A549 (cell line): ENCODE measurements at regions not wholly inside any gene's neighbourhood (a gene's known extent, or its start where the extent isn't known, plus 50 kb on each side); places are given as distances from the start of the nearest gene placed in this dataset.
A peak's percentile ranks its signal among the peaks of the same experiment; 100 is the strongest.

Experiments
- ATAC-seq, 2 experiments: fragments of 200-7000 bp in 1 of 2; fragments of >200 bp in 1 of 2; cut with Nextera tagmentation in 1 of 2; cut with Tn5 transposase in 1 of 2; 3 replicates each; pipeline versions ENCODE4 v1.8.0 to v1.9.1; 2018 to 2020; ENCODE audit warnings: mild to moderate bottlenecking in 1 of 2, moderate library complexity in 1 of 2
- CTCF ChIA-PET: fragments of 300-600 bp; sonication (Branson Sonifier 250); formaldehyde crosslinking; extraction: SDS; loops from one replicate; lab custom pipeline; 2021; ENCODE audit warnings: antibody characterized with exemption, inconsistent platforms; lab: Yijun Ruan, JAX
- POLR2A ChIA-PET: fragments of 350-600 bp; formaldehyde crosslinking; extraction: SDS; loops from one replicate; lab custom pipeline; 2021; ENCODE audit warnings: antibody characterized with exemption, inconsistent platforms; lab: Yijun Ruan, JAX
- DNase-seq, 2 experiments: peaks; one replicate each; pipeline versions ENCODE4 v3.0.0 to v3.0.0-alpha.2; 2011 to 2016; ENCODE audit warnings: low read depth in 1 of 2, low spot score in 1 of 2
- FAIRE-seq: peaks from 2 replicates; lab custom pipeline; 2011; peaks lifted over from hg19 to GRCh38; lab: Jason Lieb, UNC
- H3K27ac ChIP-seq, 2 experiments: fragments of >200 bp; sonication (Bioruptor Twin); formaldehyde crosslinking; 3 replicates each; pipeline ENCODE4 v1.5.1; 2016 to 2017
- H3K4me1 ChIP-seq: fragments of >200 bp; sonication (Bioruptor Twin); formaldehyde crosslinking; 3 replicates; pipeline ENCODE4 v1.6.1; 2016
- H3K4me2 ChIP-seq: fragments of >200 bp; sonication (Bioruptor Twin); formaldehyde crosslinking; 3 replicates; pipeline ENCODE4 v1.6.1; 2016
- H3K4me3 ChIP-seq: fragments of >200 bp; sonication (Bioruptor Twin); formaldehyde crosslinking; 3 replicates; pipeline ENCODE4 v1.5.1; 2016
- H3K9me3 ChIP-seq: fragments of >200 bp; sonication (Bioruptor Twin); formaldehyde crosslinking; 3 replicates; pipeline ENCODE4 v1.6.1; 2016
- CHD4 ChIP-seq: fragments of 200-600 bp; sonication (generic); IDR thresholded peaks from 2 replicates; pipeline ENCODE4 v1.6.1; 2016; ENCODE audit warnings: antibody characterized with exemption, mild to moderate bottlenecking, borderline replicate concordance
- EP300 ChIP-seq, 2 experiments: fragments of >200 bp; sonication (Bioruptor Twin); formaldehyde crosslinking; IDR thresholded peaks; 2 replicates in 1 of 2; 3 replicates in 1 of 2; pipeline ENCODE4 v1.6.1; 2016 to 2017
- FOSL2 ChIP-seq, 2 experiments: fragments of 450-650 bp in 1 of 2; fragments of >200 bp in 1 of 2; sonication (Bioruptor Twin) in 1 of 2; formaldehyde crosslinking; IDR thresholded peaks; 2 replicates each; pipeline versions ENCODE4 v1.5.0 to v1.6.1; 2016 to 2020; ENCODE audit warnings: mild to moderate bottlenecking in 1 of 2, moderate library complexity in 1 of 2
- FOXS1 ChIP-seq: fragments of 250-450 bp; sonication (Bioruptor Pico); IDR thresholded peaks from 2 replicates; pipeline ENCODE4 v1.5.0; 2020; ENCODE audit warnings: mild to moderate bottlenecking, moderate library complexity
- GATA3 ChIP-seq: IDR thresholded peaks from 2 replicates; pipeline ENCODE4 v1.6.1; 2012; ENCODE audit warnings: borderline replicate concordance
- HOXA7 ChIP-seq: fragments of 250-450 bp; sonication (Bioruptor Pico); IDR thresholded peaks from 2 replicates; pipeline ENCODE4 v1.5.0; 2020; ENCODE audit warnings: mild to moderate bottlenecking, moderate library complexity
- MAZ ChIP-seq: fragments of 150-350 bp; IDR thresholded peaks from 2 replicates; pipeline ENCODE4 v1.6.1; 2014; ENCODE audit warnings: antibody characterized with exemption, low read depth, low read length, borderline replicate concordance
- RAD21 ChIP-seq, 2 experiments: fragments of >200 bp in 1 of 2; sonication (Bioruptor Twin) in 1 of 2; formaldehyde crosslinking in 1 of 2; IDR thresholded peaks in 1 of 2; conservative IDR thresholded peaks in 1 of 2; 2 replicates in 1 of 2; 3 replicates in 1 of 2; pipeline ENCODE4 v1.6.1; 2012 to 2018; ENCODE audit warnings: inconsistent platforms in 1 of 2
- RARB ChIP-seq: fragments of 250-450 bp; sonication (Bioruptor Pico); IDR thresholded peaks from 2 replicates; pipeline ENCODE4 v1.8.0; 2021; ENCODE audit warnings: mild to moderate bottlenecking, moderate library complexity
- RFX5 ChIP-seq: fragments of 450-650 bp; IDR thresholded peaks from 2 replicates; pipeline ENCODE4 v1.7.1; 2014; ENCODE audit warnings: antibody characterized with exemption, mild to moderate bottlenecking, moderate library complexity
- RNF2 ChIP-seq: fragments of 200-600 bp; sonication (generic); IDR thresholded peaks from 2 replicates; pipeline ENCODE4 v1.6.1; 2016; ENCODE audit warnings: low read depth, mild to moderate bottlenecking, antibody characterized with exemption, moderate library complexity, borderline replicate concordance
- TP53 ChIP-seq: fragments of 250-450 bp; sonication (Bioruptor Pico); IDR thresholded peaks from 2 replicates; pipeline ENCODE4 v1.5.0; 2021; ENCODE audit warnings: mild to moderate bottlenecking, moderate library complexity
- ZC3H11A ChIP-seq: fragments of 450-650 bp; IDR thresholded peaks from 2 replicates; pipeline ENCODE4 v1.6.1; 2014; ENCODE audit warnings: antibody characterized with exemption, mild to moderate bottlenecking
- ZNF302 ChIP-seq: fragments of 250-450 bp; sonication (Bioruptor Pico); IDR thresholded peaks from 2 replicates; pipeline ENCODE4 v1.9.0; 2021; ENCODE audit warnings: inconsistent platforms, mild to moderate bottlenecking, moderate library complexity
- ZSCAN20 ChIP-seq: fragments of 250-450 bp; sonication (Bioruptor Pico); IDR thresholded peaks from 2 replicates; pipeline ENCODE4 v1.8.0; 2022; ENCODE audit warnings: mild to moderate bottlenecking, moderate library complexity
- WGBS: methylation state at CpG from one replicate; pipeline ENCODE4 v1.1.6; 2017; ENCODE audit errors: missing lambda C conversion rate; 5-methylcytosine and 5-hydroxymethylcytosine counted together
- TF ChIP-seq, protein P1 (sequence below): fragments of 250-450 bp; sonication (Bioruptor Pico); IDR thresholded peaks from 2 replicates; pipeline ENCODE4 v1.5.0; 2020; ENCODE audit warnings: low read depth, mild to moderate bottlenecking, moderate library complexity
- TF ChIP-seq, protein P2 (sequence below): fragments of 450-650 bp; IDR thresholded peaks from 2 replicates; pipeline ENCODE4 v1.6.1; 2014; ENCODE audit warnings: antibody characterized with exemption
- TF ChIP-seq, protein P3 (sequence below): fragments of >200 bp; sonication (Bioruptor Twin); formaldehyde crosslinking; IDR thresholded peaks from 3 replicates; pipeline ENCODE4 v1.6.1; 2016
- TF ChIP-seq, protein P4 (sequence below): IDR thresholded peaks from 2 replicates; pipeline ENCODE4 v1.6.1; 2012

DNA sequence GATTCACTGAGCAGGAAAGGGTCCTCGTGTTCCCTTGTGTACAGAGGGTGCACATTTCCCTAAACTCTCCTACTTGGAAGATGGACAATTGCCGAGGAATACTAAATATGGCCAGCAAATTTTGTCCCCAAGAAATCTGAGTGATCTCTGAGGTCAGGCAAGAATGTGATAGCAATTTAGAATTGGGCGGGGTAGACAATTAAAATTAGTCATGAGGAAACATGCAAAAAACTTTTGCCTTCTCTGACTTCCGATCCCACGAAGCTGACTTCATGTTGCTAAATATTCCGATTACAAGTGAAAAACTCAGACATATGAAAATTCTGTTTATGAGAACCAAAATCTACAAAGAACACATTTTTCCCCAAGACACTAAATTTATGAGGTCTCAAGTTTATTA is 453.9 kb upstream of the ZFP42 start:
- POLR2A ChIA-PET = no interaction called here

DNA sequence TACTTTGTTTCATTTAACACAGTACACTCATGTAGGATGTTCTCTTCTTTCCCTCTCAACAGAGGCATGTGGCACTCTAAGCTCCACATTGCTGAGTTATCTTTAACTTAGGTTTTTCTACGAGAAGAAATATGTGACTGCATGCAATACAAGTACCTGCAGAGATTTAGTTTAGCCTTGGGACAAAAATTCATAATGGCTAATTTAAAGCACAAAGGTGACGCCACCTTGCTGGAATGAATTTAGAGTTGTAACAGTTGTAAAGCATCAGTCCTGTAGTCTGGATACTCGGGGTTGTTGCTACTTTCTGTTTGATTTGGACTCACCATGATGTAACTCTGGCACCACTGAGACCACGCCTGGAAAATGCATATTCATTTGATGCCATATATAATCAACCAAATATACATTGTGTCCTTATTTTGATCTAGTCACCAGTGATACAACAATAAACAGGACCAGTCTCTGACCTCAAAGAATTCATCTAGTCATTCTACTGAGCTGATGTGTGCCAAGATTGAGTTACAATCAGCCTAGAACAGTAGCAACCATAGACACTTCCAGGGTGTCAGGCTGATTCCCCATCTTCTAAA is 451.0 kb upstream of the ZFP42 start:
- no peak for ATAC-seq
- Histone ChIP-seq H3K9me3 (no peaks in the 10 kb centered on the region), H3K27ac (no peak overlapping the region), H3K4me1 (peaks cover 5% of the 10 kb centered on the region; the same call in 2 of the 3 replicates), H3K4me2 (no peak overlapping the region), H3K4me3 (no peak overlapping the region)
- POLR2A ChIA-PET = no interaction called here
- CTCF ChIA-PET = interaction anchor here (0.6 kb wide), 1 partner anchor 101 kb away, joined by 3 read pairs; no protein-coding TSS in a partner anchor
- 42% methylated on average over 4 of the region's 4 CpGs for WGBS
- no peak for DNase-seq
- FAIRE-seq = no peak
- TF ChIP-seq EP300 (IDR thresholded peaks at IDR 0.05) = no peak
- TF ChIP-seq, protein P1, sequence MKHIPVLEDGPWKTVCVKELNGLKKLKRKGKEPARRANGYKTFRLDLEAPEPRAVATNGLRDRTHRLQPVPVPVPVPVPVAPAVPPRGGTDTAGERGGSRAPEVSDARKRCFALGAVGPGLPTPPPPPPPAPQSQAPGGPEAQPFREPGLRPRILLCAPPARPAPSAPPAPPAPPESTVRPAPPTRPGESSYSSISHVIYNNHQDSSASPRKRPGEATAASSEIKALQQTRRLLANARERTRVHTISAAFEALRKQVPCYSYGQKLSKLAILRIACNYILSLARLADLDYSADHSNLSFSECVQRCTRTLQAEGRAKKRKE (CRISPR knock-in tag) = no peak
- TF ChIP-seq, protein P2, sequence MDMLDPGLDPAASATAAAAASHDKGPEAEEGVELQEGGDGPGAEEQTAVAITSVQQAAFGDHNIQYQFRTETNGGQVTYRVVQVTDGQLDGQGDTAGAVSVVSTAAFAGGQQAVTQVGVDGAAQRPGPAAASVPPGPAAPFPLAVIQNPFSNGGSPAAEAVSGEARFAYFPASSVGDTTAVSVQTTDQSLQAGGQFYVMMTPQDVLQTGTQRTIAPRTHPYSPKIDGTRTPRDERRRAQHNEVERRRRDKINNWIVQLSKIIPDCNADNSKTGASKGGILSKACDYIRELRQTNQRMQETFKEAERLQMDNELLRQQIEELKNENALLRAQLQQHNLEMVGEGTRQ = no peak
- TF ChIP-seq HOXA7 = no peak
- TF ChIP-seq FOSL2 (IDR thresholded peaks at IDR 0.05) = no peak
- no peak for TF ChIP-seq FOSL2 (CRISPR knock-in tag; IDR thresholded peaks at IDR 0.05)
- TF ChIP-seq, all 56 proteins: peak for 0

More for the DNA sequence above, 453.9 kb upstream of the ZFP42 start:
- no peak for TF ChIP-seq ZC3H11A
- no peak for TF ChIP-seq RAD21 (conservative IDR thresholded peaks at IDR 0.05 in 1 of 2, IDR thresholded peaks at IDR 0.05 in 1 of 2)
- no peak for TF ChIP-seq FOXS1
- no peak for TF ChIP-seq RFX5
- TF ChIP-seq TP53 = no peak
- TF ChIP-seq, protein P1 (CRISPR knock-in tag) = no peak
- TF ChIP-seq RARB (CRISPR knock-in tag) = no peak
- TF ChIP-seq ZNF302 (CRISPR knock-in tag) = no peak
- Histone ChIP-seq H3K4me3 (no peak overlapping the region), H3K4me1 (no peaks in the 10 kb centered on the region), H3K4me2 (no peak overlapping the region), H3K9me3 (no peaks in the 10 kb centered on the region), H3K27ac (no peak overlapping the region)
- no peak for FAIRE-seq
- no peak for ATAC-seq
- CTCF ChIA-PET = no interaction called here
- WGBS = 82% methylated on average over 6 of the region's 6 CpGs
- no peak for DNase-seq

DNA sequence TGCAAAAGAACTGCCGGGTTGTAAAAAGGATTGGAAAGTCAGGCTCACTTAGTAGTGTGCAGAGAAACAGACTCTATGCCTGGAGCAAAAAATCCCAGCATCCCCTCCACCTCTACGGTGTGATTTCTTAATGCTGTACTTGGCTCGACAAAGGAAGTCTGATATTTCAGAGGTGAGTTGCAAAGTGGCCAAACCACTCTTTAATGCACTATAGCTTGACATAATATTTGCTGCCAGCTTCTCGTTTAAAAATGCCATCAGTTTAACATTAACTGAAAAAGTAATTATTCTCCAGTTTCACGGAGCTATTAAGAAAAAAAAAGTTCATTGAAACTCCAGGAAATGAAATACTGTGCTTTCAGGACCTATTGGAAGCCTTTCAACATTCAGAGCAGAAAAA is 448.3 kb upstream of the ZFP42 start:
- Histone ChIP-seq H3K4me3 (no peak overlapping the region), H3K27ac (no peak overlapping the region), H3K4me1 (peaks cover 5% of the 10 kb centered on the region; the same call in 2 of the 3 replicates), H3K4me2 (peak overlapping the region; percentile 62), H3K9me3 (no peaks in the 10 kb centered on the region)
- POLR2A ChIA-PET = no interaction called here
- ATAC-seq (no peak), DNase-seq (no peak), FAIRE-seq (no peak)
- 7% methylated on average over 5 of the region's 5 CpGs for WGBS
- TF ChIP-seq, protein P3, sequence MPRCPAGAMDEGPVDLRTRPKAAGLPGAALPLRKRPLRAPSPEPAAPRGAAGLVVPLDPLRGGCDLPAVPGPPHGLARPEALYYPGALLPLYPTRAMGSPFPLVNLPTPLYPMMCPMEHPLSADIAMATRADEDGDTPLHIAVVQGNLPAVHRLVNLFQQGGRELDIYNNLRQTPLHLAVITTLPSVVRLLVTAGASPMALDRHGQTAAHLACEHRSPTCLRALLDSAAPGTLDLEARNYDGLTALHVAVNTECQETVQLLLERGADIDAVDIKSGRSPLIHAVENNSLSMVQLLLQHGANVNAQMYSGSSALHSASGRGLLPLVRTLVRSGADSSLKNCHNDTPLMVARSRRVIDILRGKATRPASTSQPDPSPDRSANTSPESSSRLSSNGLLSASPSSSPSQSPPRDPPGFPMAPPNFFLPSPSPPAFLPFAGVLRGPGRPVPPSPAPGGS = no peak
- TF ChIP-seq ZSCAN20 (CRISPR knock-in tag) = no peak
- TF ChIP-seq CHD4 = no peak
- TF ChIP-seq, protein P4, sequence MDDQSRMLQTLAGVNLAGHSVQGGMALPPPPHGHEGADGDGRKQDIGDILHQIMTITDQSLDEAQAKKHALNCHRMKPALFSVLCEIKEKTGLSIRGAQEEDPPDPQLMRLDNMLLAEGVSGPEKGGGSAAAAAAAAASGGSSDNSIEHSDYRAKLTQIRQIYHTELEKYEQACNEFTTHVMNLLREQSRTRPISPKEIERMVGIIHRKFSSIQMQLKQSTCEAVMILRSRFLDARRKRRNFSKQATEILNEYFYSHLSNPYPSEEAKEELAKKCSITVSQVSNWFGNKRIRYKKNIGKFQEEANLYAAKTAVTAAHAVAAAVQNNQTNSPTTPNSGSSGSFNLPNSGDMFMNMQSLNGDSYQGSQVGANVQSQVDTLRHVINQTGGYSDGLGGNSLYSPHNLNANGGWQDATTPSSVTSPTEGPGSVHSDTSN = no peak
- no peak for TF ChIP-seq FOSL2 (IDR thresholded peaks at IDR 0.05)
- TF ChIP-seq FOSL2 (CRISPR knock-in tag; IDR thresholded peaks at IDR 0.05) = no peak
- TF ChIP-seq MAZ = no peak
- TF ChIP-seq RNF2 = no peak
- no peak for TF ChIP-seq GATA3
- CTCF ChIA-PET = no interaction called here
